ENCODE measurements at regions not wholly inside any gene's neighbourhood (a gene's known extent, or its start where the extent isn't known, plus 50 kb on each side); places are given as distances from the start of the nearest gene placed in this dataset.

GRCh38 chr17:74096456-74096855 is 107.0 kb upstream of the RPL38 start:
- DNase-seq, result no peak

DNA sequence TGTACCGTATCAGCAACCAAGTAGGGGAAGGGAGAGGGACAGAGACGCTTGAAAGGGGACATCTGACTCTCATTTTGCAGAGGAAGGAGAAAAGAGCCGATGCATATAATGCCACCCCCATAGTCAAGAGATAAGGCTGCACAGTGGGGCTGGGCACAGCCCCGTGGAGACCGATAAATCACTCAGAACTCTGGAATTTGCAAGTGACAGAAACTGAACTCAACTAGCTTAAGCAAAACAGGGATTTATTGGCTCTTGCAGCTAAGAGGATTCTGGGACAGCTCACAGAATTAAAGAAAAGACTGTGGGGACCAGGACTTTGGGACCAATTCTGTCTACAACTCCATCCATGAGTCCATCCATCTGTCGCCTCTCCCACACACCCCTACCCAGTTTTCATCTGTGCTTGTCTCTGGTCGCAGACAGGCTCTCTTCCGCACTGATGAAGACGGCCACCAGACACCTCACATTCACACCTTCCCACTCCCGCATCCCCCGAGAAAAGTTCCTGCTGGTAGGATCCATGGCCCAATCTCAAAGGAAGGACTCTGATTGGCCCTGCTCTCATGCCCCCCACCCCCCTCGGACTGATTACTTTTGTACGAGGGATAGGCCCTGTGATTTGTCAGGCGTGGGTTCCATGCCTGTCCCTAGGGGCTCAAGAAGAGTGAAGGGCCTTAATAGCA is 105.9 kb upstream of the RPL38 start:
- no peak for DNase-seq

- DNase-seq, result no peak
Observed at GRCh38 chr17:74098136-74099024, 105.1 kb upstream of the RPL38 start.

DNA sequence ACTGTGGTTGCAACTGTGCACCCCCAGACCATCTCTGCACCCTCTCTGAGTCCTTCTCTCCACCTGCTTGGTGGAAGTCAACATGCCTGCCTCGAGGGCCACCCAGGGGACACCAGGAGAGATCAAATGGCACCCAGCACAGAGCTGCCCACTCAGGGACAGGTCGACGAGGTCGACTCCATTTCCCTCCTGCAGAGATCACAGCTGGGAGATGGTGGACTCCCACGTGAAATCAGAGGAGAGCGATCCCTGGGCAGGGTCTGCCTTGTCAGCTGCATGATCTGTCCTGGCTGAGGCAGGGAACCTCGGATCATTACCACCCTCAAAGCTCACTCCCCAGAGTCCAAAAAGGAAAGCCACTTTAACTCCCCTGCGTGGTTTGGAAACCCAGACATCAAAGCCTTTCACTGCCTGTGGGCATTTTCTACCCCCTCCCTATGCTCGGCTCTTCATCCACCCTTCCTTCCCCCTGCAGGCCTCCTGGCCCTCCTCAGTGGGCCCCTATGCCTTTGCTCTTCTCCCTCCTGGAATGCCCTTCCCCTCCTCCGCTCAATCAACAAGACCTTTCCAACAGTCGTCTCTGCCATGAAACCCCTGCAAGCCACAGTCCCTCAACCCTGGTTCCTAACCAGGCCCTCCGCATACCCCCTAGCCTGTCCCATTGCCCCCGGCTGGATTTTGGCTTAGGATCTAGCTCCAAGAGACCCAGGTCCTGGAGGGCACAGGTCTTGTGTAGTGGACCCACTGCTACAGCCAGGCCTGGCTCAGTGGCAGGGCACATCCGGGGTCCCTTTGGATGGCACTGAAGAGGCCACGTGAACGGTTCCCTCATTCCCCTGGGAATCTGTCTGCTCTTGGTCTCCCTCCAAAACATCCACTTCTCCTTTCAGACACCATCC is 103.8 kb upstream of the RPL38 start:
- DNase-seq, result no peak

GRCh38 chr17:74104921-74105320 is 98.6 kb upstream of the RPL38 start:
- no peak for DNase-seq

GRCh38 chr17:74107107-74107506 is 96.4 kb upstream of the RPL38 start:
- DNase-seq, result no peak

DNA sequence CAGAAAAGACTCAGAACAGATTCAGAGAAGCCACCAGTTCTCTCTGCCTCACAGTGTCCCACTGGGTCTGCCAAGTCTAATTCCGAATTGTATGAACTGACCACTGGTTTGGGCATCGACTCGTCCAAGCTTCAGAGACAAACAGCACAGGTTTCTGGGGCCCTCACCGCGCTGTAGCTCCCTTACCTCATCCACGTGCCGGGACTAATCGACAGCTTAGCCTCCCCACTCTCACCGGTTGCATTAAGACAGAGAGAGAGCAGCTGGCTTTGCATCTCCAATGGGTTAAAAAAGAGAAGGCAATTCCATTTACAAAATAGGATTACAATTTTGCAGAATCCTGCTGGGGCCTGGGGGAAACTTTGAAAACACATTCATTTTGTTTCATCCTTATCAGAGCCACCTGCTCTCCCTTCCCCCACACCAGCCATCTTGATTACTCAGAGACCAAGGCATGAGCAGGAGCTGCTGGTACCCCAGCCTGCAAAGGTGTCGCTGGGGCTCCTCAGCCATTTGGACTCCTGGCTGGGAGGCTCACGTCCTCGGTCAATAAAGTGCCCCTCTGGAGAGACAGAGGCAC is 95.3 kb upstream of the RPL38 start:
- no peak for DNase-seq

DNA sequence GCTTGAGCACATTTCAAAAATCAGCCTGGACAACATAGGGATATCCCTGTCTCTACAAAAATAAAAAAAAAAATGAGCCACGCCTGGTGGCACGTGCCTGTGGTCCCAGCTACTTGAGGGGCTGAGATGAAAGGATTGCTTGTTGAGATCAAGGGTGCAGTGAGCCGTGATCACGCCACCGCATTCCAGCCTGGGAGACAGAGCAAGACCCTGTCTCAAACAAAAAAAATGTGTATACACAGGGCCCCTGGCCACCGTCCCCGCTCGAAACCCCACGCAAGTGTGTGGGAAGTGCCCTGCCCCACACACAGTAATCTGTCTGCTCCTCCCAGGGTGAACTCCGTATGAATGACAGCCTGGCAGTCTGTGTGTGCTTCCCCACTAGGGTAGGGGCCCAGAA is 93.0 kb upstream of the RPL38 start:
- DNase-seq, result no peak

GRCh38 chr17:74113326-74113725 is 90.2 kb upstream of the RPL38 start:
- no peak for DNase-seq

GRCh38 chr17:74113952-74114351 is 89.5 kb upstream of the RPL38 start:
- no peak for DNase-seq

DNA sequence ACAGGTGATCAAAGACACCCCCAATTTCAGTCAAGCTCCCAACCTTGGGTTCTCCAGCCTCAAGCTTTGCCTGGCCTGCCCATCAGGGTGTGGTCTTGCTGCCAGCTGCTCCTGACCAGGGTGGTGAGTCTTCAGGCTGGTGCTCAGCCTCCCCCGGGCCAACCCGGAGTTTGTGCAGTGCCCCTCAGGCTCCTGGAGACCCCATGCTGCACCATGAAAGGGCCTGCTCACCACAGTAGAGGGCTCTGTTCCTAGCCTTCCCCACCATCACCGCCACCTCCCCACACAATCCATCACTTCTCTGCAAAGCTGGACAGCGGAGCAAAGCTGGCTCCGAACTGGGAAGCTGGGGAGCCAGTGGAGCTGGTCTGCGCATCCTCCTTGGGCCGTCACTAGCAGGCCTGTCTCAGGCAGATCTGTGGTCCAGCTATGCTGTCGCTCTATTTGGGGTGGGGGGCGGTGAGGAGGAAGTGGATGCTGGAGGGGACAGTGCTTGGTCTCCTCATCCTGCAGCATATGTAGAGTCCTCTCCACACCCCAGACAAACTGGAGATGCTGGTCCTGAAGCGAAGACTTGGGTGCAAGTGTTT is 88.5 kb upstream of the RPL38 start:
- DNase-seq, result no peak

DNA sequence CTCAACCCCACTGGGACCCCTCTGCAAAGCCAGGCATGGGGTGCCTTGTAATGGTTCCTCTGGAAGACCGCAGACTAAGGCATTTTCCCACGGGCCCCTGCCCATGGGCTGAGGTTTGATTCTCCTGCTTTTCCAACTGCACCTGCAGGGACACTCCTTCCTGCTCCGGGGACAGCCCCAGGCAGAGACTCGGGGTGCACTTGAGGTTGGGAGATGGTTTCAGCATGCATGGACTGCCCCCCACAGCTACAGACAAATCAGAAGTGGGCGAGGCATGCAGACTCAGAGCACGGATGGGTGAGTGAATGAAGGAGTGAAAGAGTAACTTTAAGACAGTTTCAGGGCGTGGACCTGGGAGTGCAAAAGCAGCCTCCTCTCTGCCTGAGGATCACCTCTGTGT is 87.9 kb upstream of the RPL38 start:
- DNase-seq, result no peak

DNA sequence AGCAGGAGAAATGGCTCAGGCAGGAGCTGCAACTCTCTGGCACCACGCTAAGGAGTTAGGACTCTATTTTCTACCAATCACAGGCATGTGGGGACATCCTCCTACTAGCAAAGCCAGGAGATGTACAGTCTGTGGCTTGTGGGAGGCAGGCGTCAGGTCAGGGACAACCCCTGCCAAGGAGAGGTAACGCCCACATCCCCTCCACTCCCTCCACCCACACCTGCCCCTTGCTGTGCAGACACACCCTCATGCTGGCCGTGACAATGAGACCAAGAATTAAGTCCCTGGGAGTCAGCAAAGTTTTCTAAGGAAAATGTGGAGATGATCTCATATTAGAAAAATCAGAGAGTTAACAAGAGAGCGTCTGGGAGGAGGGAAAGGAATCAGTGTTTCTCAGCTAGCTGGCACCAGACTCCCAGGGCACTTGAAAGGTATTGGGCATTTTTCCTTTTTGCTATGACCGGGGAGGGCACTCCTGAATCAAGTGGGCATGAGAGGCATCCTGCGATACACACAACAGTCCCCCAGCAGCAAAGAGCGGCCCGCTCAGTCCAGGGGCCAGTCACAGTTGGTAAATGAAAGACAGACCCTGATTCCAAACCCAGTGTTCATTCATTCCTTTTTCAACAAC is 87.3 kb upstream of the RPL38 start:
- DNase-seq, result no peak

- no peak for DNase-seq
Observed at GRCh38 chr17:74117087-74117698, 86.3 kb upstream of the RPL38 start.

DNA sequence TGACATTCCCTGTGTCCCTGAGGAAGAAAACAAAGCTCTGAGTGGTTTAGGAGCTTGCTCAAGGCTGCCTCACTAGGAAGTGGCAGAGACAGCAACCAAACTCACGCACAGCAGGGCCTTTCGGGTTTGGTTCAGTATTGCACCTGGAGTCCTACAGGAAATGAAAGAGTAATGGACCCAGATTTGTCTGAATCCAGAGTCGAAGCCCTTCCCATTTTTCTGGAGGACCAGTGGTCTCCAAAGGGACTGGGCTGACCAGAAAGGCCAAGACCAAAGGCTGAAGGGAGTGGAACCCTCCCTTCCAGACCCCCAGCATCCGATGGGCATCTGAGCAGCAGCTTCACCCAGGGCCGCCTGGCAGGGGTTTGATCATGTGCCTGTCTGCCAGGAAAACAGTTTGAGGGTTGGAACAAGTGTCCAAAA is 85.5 kb upstream of the RPL38 start:
- DNase-seq, result no peak

GRCh38 chr17:74118504-74118903 is 85.0 kb upstream of the RPL38 start:
- no peak for DNase-seq

GRCh38 chr17:74119049-74119580 is 84.4 kb upstream of the RPL38 start:
- DNase-seq, result no peak

DNA sequence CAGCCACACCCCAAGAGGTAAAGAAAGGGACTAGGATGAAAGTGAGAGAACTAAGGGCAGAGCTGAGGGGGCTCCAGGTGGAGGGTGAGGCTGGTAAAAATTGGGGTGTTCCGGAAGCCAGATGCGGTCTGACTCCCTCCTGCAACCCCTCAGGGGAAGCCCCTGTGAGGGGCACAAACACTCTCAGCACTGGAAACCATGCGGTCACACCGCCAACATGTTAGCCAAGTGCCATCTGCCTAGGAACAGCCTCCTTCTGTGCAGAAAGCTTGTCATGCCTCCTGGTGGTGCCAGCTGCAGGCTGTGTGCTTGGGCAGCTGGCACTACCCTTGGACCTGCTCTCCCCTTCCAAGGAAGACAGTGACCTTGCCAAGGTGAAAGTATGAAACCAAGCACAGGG is 83.5 kb upstream of the RPL38 start:
- DNase-seq, result no peak

GRCh38 chr17:74123350-74123749 is 80.1 kb upstream of the RPL38 start:
- no peak for DNase-seq

GRCh38 chr17:74123866-74124444 is 79.5 kb upstream of the RPL38 start:
- no peak for DNase-seq

DNA sequence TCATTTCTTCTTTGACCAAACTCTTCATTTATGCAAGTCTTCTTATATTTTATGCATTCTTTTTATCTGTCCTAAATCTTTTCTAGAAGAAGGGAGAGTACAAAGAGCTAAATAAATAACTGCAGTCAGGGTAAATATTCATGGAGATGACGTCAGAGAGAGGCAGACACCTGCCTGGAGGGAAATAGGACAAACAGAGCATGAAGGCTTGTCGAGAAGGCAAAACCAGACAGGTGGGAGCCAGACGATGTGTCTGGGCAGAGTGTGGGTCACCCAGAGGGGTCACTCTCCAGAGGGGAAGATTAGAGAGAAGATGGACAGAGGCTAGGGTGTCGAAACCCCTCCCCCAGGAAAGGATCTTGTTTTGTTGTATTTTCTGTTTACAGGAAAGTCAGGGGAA is 78.3 kb upstream of the RPL38 start:
- no peak for DNase-seq
